PC-3 (cell line): ENCODE measurements at regions not wholly inside any gene's neighbourhood (a gene's known extent, or its start where the extent isn't known, plus 50 kb on each side); places are given as distances from the start of the nearest gene placed in this dataset.

Source experiments
- ATAC-seq: fragments of 200-7000 bp; cut with Tn5 transposase; 2 replicates; pipeline ENCODE4 v1.9.1; 2020; ENCODE audit warnings: mild to moderate bottlenecking, moderate library complexity
- BruUV-seq: library from RNA; stranded (reverse); fragments of 400-500 nt; replicated peaks from 2 replicates; lab custom pipeline; 2021; lab: Mats Ljungman, UMichigan
- CTCF ChIA-PET: fragments of 300-600 bp; sonication (Branson Sonifier 250); formaldehyde crosslinking; loops from one replicate; lab custom pipeline; 2022; ENCODE audit warnings: antibody characterized with exemption; lab: Charles Lee
- POLR2A ChIA-PET: fragments of 300-600 bp; sonication (Branson Sonifier 250); formaldehyde crosslinking; loops from one replicate; lab custom pipeline; 2022; ENCODE audit warnings: antibody characterized with exemption; ENCODE audit not compliant: unreplicated experiment; lab: Charles Lee
- DNase-seq: peaks from one replicate; pipeline ENCODE4 v3.0.0-alpha.2; 2015
- H2AFZ ChIP-seq: fragments of 300-600 bp; sonication (generic); 2 replicates; pipeline ENCODE4 v1.6.0; 2016; ENCODE audit warnings: antibody characterized with exemption, low read length
- H3F3A ChIP-seq: fragments of 300-600 bp; sonication (generic); one replicate; pipeline ENCODE4 v1.6.0; 2017; ENCODE audit warnings: antibody characterized with exemption, low read length, control low read depth, mild to moderate bottlenecking; ENCODE audit not compliant: unreplicated experiment
- H3K27ac ChIP-seq: fragments of 300-600 bp; sonication (generic); 2 replicates; pipeline ENCODE4 v1.5.1; 2016; ENCODE audit warnings: mild to moderate bottlenecking, low read length
- H3K27me3 ChIP-seq: fragments of 300-600 bp; sonication (generic); 2 replicates; pipeline ENCODE4 v1.6.1; 2016; ENCODE audit warnings: low read length, mixed read lengths
- H3K36me3 ChIP-seq: fragments of 300-600 bp; sonication (generic); 2 replicates; pipeline ENCODE4 v1.6.1; 2016; ENCODE audit warnings: low read depth, mixed run types, low read length, mixed read lengths
- H3K4me1 ChIP-seq: fragments of 300-600 bp; sonication (generic); 2 replicates; pipeline ENCODE4 v1.5.1; 2016; ENCODE audit warnings: low read length; ENCODE audit not compliant: insufficient read depth
- H3K4me2 ChIP-seq: fragments of 300-600 bp; sonication (generic); 2 replicates; pipeline ENCODE4 v1.6.0; 2016; ENCODE audit warnings: low read length
- H3K4me3 ChIP-seq: fragments of 300-600 bp; sonication (generic); 2 replicates; pipeline ENCODE4 v1.5.1; 2016; ENCODE audit warnings: mild to moderate bottlenecking, low read length, mixed read lengths
- H3K79me2 ChIP-seq: fragments of 300-600 bp; sonication (generic); 2 replicates; pipeline ENCODE4 v1.6.1; 2017; ENCODE audit warnings: low read length, mixed read lengths
- H3K9ac ChIP-seq: fragments of 300-600 bp; sonication (generic); 2 replicates; pipeline ENCODE4 v1.6.0; 2016; ENCODE audit warnings: mild to moderate bottlenecking, low read length
- H3K9me2 ChIP-seq: fragments of 300-600 bp; sonication (generic); replicated peaks from 2 replicates; pipeline ENCODE4 v1.6.1; 2016; ENCODE audit warnings: mixed run types, low read length, mixed read lengths
- H3K9me3 ChIP-seq: fragments of 300-600 bp; sonication (generic); 2 replicates; pipeline ENCODE4 v1.6.1; 2016; ENCODE audit warnings: low read length, mixed read lengths
- H4K20me1 ChIP-seq: fragments of 300-600 bp; sonication (generic); 2 replicates; pipeline ENCODE4 v1.6.1; 2016; ENCODE audit warnings: low read length, mixed read lengths
- CTCF ChIP-seq: fragments of 300-600 bp; sonication (generic); conservative IDR thresholded peaks from 2 replicates; pipeline ENCODE4 v1.5.1; 2017; ENCODE audit warnings: antibody characterized with exemption, low read depth, mild to moderate bottlenecking, low read length
- EZH2 ChIP-seq: fragments of 300-600 bp; sonication (generic); IDR thresholded peaks from one replicate; pipeline ENCODE4 v1.6.1; 2017; ENCODE audit warnings: antibody characterized with exemption, mild to moderate bottlenecking, low read length; ENCODE audit not compliant: unreplicated experiment
- EZH2phosphoT487 ChIP-seq: fragments of 300-600 bp; sonication (generic); IDR thresholded peaks from 2 replicates; pipeline ENCODE4 v1.6.1; 2018; ENCODE audit warnings: mild to moderate bottlenecking, antibody characterized with exemption, low read length, borderline replicate concordance
- intact Hi-C: fragments of 100-400 bp; cut with micrococcal nuclease; formaldehyde crosslinking; loops from 2 replicates; pipeline ENCODE4 v1.9.0; 2023

GRCh38 chr3:124115279-124115678 lies 123.4 kb upstream of the ROPN1 start:
- Histone ChIP-seq H3K9ac (no peak overlapping the region), H3K79me2 (no peaks in the 10 kb centered on the region), H3K9me3 (no peaks in the 10 kb centered on the region), H3F3A (peaks cover 8% of the 10 kb centered on the region), H3K9me2 (no peaks in the 10 kb centered on the region), H3K27ac (no peak overlapping the region), H3K27me3 (no peaks in the 10 kb centered on the region), H2AFZ (no peak overlapping the region), H4K20me1 (no peaks in the 10 kb centered on the region), H3K4me2 (no peak overlapping the region), H3K36me3 (no peaks in the 10 kb centered on the region), H3K4me3 (no peak overlapping the region), H3K4me1 (peaks cover 38% of the 10 kb centered on the region)
- TF ChIP-seq EZH2phosphoT487 = no peak
- no peak for TF ChIP-seq EZH2
- TF ChIP-seq CTCF = no peak
- ATAC-seq (no peak), DNase-seq (no peak)
- no TSS peak for BruUV-seq
- ChIA-PET POLR2A (no interaction called here), CTCF (no interaction called here)
- intact Hi-C loops = loop anchor here (5.0 kb wide), 1 partner anchor 132 kb away; no protein-coding TSS in a partner anchor

- TF ChIP-seq CTCF = no peak
- no peak for TF ChIP-seq EZH2
- TF ChIP-seq EZH2phosphoT487 = no peak
- H3K4me1 ChIP-seq = peaks cover 40% of the 10 kb centered on the region
- H3K27ac ChIP-seq = no peak overlapping the region
- H3K4me2 ChIP-seq = no peak overlapping the region
- BruUV-seq = no TSS peak
- H3K9ac ChIP-seq = no peak overlapping the region
- ChIA-PET CTCF (no interaction called here), POLR2A (no interaction called here)
- H3K4me3 ChIP-seq = no peak overlapping the region
- no peaks in the 10 kb centered on the region for H3K9me3 ChIP-seq
- H3K79me2 ChIP-seq = no peaks in the 10 kb centered on the region
- no peak for ATAC-seq
- intact Hi-C loops = loop anchor here (5.0 kb wide), 1 partner anchor 131 kb away; no protein-coding TSS in a partner anchor
- H3K27me3 ChIP-seq = no peaks in the 10 kb centered on the region
- no peaks in the 10 kb centered on the region for H3K36me3 ChIP-seq
- H3F3A ChIP-seq = peaks cover 8% of the 10 kb centered on the region
- H4K20me1 ChIP-seq = no peaks in the 10 kb centered on the region
- no peak overlapping the region for H2AFZ ChIP-seq
- DNase-seq = no peak
- H3K9me2 ChIP-seq = no peaks in the 10 kb centered on the region
These were observed 124.0 kb upstream of the ROPN1 start for GRCh38 chr3:124115956-124116355.

GRCh38 chr3:124116906-124117305 lies 125.0 kb upstream of the ROPN1 start:
- Histone ChIP-seq H3K79me2 (no peaks in the 10 kb centered on the region), H3K9ac (no peak overlapping the region), H3K4me2 (no peak overlapping the region), H3K27ac (no peak overlapping the region), H3K27me3 (no peaks in the 10 kb centered on the region), H4K20me1 (no peaks in the 10 kb centered on the region), H3K36me3 (no peaks in the 10 kb centered on the region), H3F3A (peaks cover 8% of the 10 kb centered on the region), H3K9me2 (no peaks in the 10 kb centered on the region), H3K9me3 (no peaks in the 10 kb centered on the region), H3K4me1 (peaks cover 40% of the 10 kb centered on the region), H2AFZ (no peak overlapping the region), H3K4me3 (no peak overlapping the region)
- DNase-seq (no peak), ATAC-seq (no peak)
- ChIA-PET POLR2A (no interaction called here), CTCF (no interaction called here)
- BruUV-seq = no TSS peak
- TF ChIP-seq EZH2 (no peak), CTCF (no peak), EZH2phosphoT487 (no peak)
- intact Hi-C loops = loop anchor here (5.0 kb wide), 1 partner anchor 130 kb away; no protein-coding TSS in a partner anchor
